Hepatocyte (in vitro differentiated cells): ENCODE measurements at regions not wholly inside any gene's neighbourhood (a gene's known extent, or its start where the extent isn't known, plus 50 kb on each side); places are given as distances from the start of the nearest gene placed in this dataset.

Source experiments
- CTCF ChIP-seq: fragments of 200-600 bp; sonication (generic); IDR thresholded peaks from 2 replicates; pipeline ENCODE4 v1.5.1; 2016; ENCODE audit warnings: antibody characterized with exemption, mild to moderate bottlenecking; ENCODE audit not compliant: poor library complexity
- EZH2 ChIP-seq: fragments of 200-600 bp; sonication (generic); IDR thresholded peaks from 2 replicates; pipeline ENCODE4 v1.6.1; 2016; ENCODE audit warnings: antibody characterized with exemption, mild to moderate bottlenecking, borderline replicate concordance

- TF ChIP-seq CTCF (no peak), EZH2 (no peak)
These were observed 1296.6 kb upstream of the DDX18 start for GRCh38 chr2:116517936-116518335.
